ENCODE measurements at regions not wholly inside any gene's neighbourhood (a gene's known extent, or its start where the extent isn't known, plus 50 kb on each side); places are given as distances from the start of the nearest gene placed in this dataset.

GRCh38 chr2:121038891-121039616, 245.9 kb downstream of the TFCP2L1 start:
- Histone ChIP-seq H3K36me3 (ENCODE audit: control insufficient read depth in 2 of 2, insufficient read depth in 2 of 2, low read length in 1 of 2) (no peaks in the 10 kb centered on the region), H3K4me2 (ENCODE audit: control insufficient read depth, insufficient read depth) (no peak overlapping the region), H3K4me1 (ENCODE audit: control insufficient read depth, insufficient read depth, low read length) (no peaks in the 10 kb centered on the region), H3K9ac (ENCODE audit: control insufficient read depth, insufficient read depth, low read length) (no peak overlapping the region), H3K79me2 (ENCODE audit: control insufficient read depth, insufficient read depth, low read length) (no peaks in the 10 kb centered on the region), H2AFZ (ENCODE audit: control insufficient read depth, low read depth, low read length) (no peak overlapping the region), H3K9me3 (replicated peaks; ENCODE audit: control insufficient read depth, insufficient read depth, low read length) (no peaks in the 10 kb centered on the region), H4K20me1 (ENCODE audit: control insufficient read depth, insufficient read depth) (no peaks in the 10 kb centered on the region), H3K27ac (ENCODE audit: control insufficient read depth, insufficient read depth) (no peak overlapping the region), H3K27me3 (replicated peaks in 1 of 2; ENCODE audit: control insufficient read depth in 2 of 2, insufficient read depth in 2 of 2, low read length in 1 of 2) (no peaks in the 10 kb centered on the region; a peak in 2 of 4 replicates), H3K4me3 (no peak overlapping the region)
- WGBS (ENCODE audit: insufficient coverage, insufficient replicate concordance, low lambda C conversion rate, missing lambda C conversion rate): 13% methylated on average over 8 of the region's 8 CpGs
- intact Hi-C loops (cut with micrococcal nuclease; ENCODE audit: unreplicated experiment) (no loop called here), in situ Hi-C loops (cut with MboI) (no loop called here)
- ChIA-PET RAD21 (ENCODE audit: unreplicated experiment) (no interaction called here), POLR2A (no interaction called here), SMC1A (ENCODE audit: uncharacterized antibody, unreplicated experiment) (no interaction called here), CTCF (interaction anchor here (0.5 kb wide), 1 partner anchor 696 kb away, joined by 3 read pairs; no protein-coding TSS in a partner anchor)
- ATAC-seq: no peak
- no peak for DNase-seq (ENCODE audit: low read depth, low spot score)
- no TSS peak for BruUV-seq (replicated peaks)
- FAIRE-seq: no peak
- no peak for TF ChIP-seq MYC (IDR thresholded peaks at IDR 0.05; ENCODE audit: insufficient read depth, insufficient read length, insufficient replicate concordance, low read length, severe bottlenecking)
- no peak for TF ChIP-seq PRDM15 (CRISPR knock-in tag; IDR thresholded peaks at IDR 0.05)
- TF ChIP-seq USF2 (IDR thresholded peaks at IDR 0.05; ENCODE audit: borderline replicate concordance, low read depth, low read length): no peak
- no peak for TF ChIP-seq STAT3 (IDR thresholded peaks at IDR 0.05; ENCODE audit: low read depth, low read length)
- TF ChIP-seq E4F1 (IDR thresholded peaks at IDR 0.05; ENCODE audit: borderline replicate concordance, partially characterized antibody): no peak
- TF ChIP-seq MEF2A (IDR thresholded peaks at IDR 0.05; ENCODE audit: insufficient read depth, low read depth, low read length): no peak
- TF ChIP-seq E2F8 (IDR thresholded peaks at IDR 0.05; ENCODE audit: low read depth, partially characterized antibody): no peak
- no peak for TF ChIP-seq CBX3 (IDR thresholded peaks at IDR 0.05; ENCODE audit: borderline replicate concordance, low read depth)
- TF ChIP-seq RUNX3 (IDR thresholded peaks at IDR 0.05; ENCODE audit: low read length): no peak
- no peak for TF ChIP-seq MTA2 (IDR thresholded peaks at IDR 0.05; ENCODE audit: low read depth)
- TF ChIP-seq FOXM1 (IDR thresholded peaks at IDR 0.05; ENCODE audit: low read depth, low read length): no peak
- TF ChIP-seq IRF4 (IDR thresholded peaks at IDR 0.05; ENCODE audit: low read depth, low read length): no peak
